Thyroid gland (tissue), 4 donors: ENCODE measurements at regions not wholly inside any gene's neighbourhood (a gene's known extent, or its start where the extent isn't known, plus 50 kb on each side); places are given as distances from the start of the nearest gene placed in this dataset.
"Not testable (repeated sequence)": the region's sequence is repeated elsewhere in the genome, so short reads cannot be mapped to it uniquely, and the experiment has no call there.

ENCODE experiments used
- DNase-seq, 2 donors: peaks; one replicate each; pipeline ENCODE4 v3.0.0-alpha.2; 2019
- H3K27ac ChIP-seq, 3 donors: fragments of 200-600 bp; sonication (generic); 1 replicate in 2 of 3; 2 replicates in 1 of 3; pipeline ENCODE4 v1.5.1; 2016 to 2019; ENCODE audit warnings: mild to moderate bottlenecking in 1 of 3, moderate library complexity in 1 of 3
- H3K27me3 ChIP-seq: fragments of 200-600 bp; sonication (generic); one replicate; pipeline ENCODE4 v1.5.1; 2019
- H3K36me3 ChIP-seq, 2 donors: fragments of 200-600 bp; sonication (generic); one replicate each; pipeline ENCODE4 v1.5.1; 2016 to 2019
- H3K4me1 ChIP-seq, 2 donors: fragments of 200-600 bp; sonication (generic); one replicate each; pipeline ENCODE4 v1.5.1; 2017 to 2019
- H3K4me3 ChIP-seq, 3 donors: fragments of 200-600 bp; sonication (generic); replicated peaks in 1 of 3; 1 replicate in 2 of 3; 2 replicates in 1 of 3; pipeline ENCODE4 v1.5.1; 2016; ENCODE audit warnings: mild to moderate bottlenecking in 1 of 3
- H3K9me3 ChIP-seq: fragments of 200-600 bp; sonication (generic); one replicate; pipeline ENCODE4 v1.5.1; 2017
- CTCF ChIP-seq, 6 experiments: fragments of 200-600 bp in 3 of 6; fragments of 450-650 bp in 3 of 6; sonication (generic) in 3 of 6; IDR thresholded peaks; one replicate each; pipeline ENCODE4 v1.5.1; 2016 to 2019; ENCODE audit warnings: antibody characterized with exemption in 6 of 6, mild to moderate bottlenecking in 2 of 6, inconsistent platforms in 1 of 6, moderate library complexity in 1 of 6
- POLR2A ChIP-seq, 2 donors: fragments of 450-650 bp; IDR thresholded peaks; one replicate each; pipeline ENCODE4 v1.6.1; 2017; ENCODE audit warnings: antibody characterized with exemption in 2 of 2, mild to moderate bottlenecking in 2 of 2, moderate library complexity in 1 of 2
- WGBS, 2 donors: methylation state at CpG; one replicate each; pipeline ENCODE4 v1.1.5; 2017; 5-methylcytosine and 5-hydroxymethylcytosine counted together
- intact Hi-C: fragments of 100-400 bp; cut with DNase I; formaldehyde crosslinking; loops from one replicate; pipeline ENCODE4 v1.15.1; 2023

GRCh38 chr15:24427055-24427400 lies 248.5 kb upstream of the NPAP1 start:
- intact Hi-C loops, H3K4me3 ChIP-seq, H3K27me3 ChIP-seq, H3K4me1 ChIP-seq, H3K27ac ChIP-seq, H3K9me3 ChIP-seq, H3K36me3 ChIP-seq: not testable (repeated sequence)
- 0 to 23% methylated on average over 14 to 19 of the region's 26 CpGs for WGBS, 2 donors
- TF ChIP-seq POLR2A (IDR thresholded peaks at IDR 0.05), result peak in 1 of 2 donors; percentile 26
- peak; percentile 8 to 11 for DNase-seq

DNA sequence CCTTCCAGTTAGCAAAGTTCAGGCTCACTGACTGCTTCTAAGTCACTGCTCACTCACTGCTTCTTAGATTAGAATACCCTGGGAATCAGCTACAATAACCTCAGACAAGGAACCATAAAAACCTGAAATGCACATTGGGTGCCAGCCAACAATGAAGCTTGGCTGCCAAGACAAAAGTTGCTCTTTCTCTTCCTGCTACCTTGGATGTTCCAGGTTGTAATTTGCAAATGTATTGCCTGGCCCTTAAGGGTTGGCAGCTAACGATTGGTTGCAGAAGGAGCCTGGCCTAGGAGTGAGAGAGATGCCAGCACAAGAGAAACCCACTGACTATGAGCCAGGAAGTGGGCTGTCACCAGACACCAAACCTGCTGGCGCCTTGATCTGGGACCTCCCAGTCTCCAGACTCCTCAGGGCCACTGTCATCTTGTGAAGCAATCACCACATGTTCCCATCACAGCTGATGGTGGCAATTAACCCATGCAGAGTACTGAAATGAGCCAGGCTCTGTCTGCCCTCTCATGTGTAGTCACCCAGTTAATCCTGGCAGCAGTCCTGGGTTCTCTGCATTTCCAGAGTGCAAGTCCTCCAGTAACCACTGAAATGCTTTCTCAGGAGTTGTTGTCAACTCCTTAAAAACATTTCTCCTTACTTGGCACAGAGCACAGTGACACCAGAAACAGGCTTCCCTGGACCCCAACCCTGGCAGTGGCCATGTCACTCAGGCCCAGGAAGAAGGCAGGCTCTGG lies 240.3 kb upstream of the NPAP1 start:
- H3K36me3 ChIP-seq, intact Hi-C loops, H3K27me3 ChIP-seq, H3K4me3 ChIP-seq, H3K9me3 ChIP-seq: not testable (repeated sequence)
- DNase-seq, result peak; percentile 79 to 92
- Histone ChIP-seq H3K27ac (peak overlapping the region; percentile 54 to 61 (median 59)), H3K4me1 (peaks cover 16 to 20% of the 10 kb centered on the region in 2 donors)
- peak in 2 of 6 experiments; percentile 17 to 28 for TF ChIP-seq CTCF (IDR thresholded peaks at IDR 0.05)
- WGBS, 2 donors, result 17 to 24% methylated on average over 2 of the region's 2 CpGs

- H3K27me3 ChIP-seq, intact Hi-C loops, H3K36me3 ChIP-seq, DNase-seq, H3K27ac ChIP-seq, H3K4me3 ChIP-seq, H3K9me3 ChIP-seq: not testable (repeated sequence)
- WGBS, 2 donors, result 74 to 75% methylated on average over 4 to 5 of the region's 5 CpGs
- peaks cover 16 to 20% of the 10 kb centered on the region in 2 donors for H3K4me1 ChIP-seq
These were observed 238.3 kb upstream of the NPAP1 start for GRCh38 chr15:24437270-24437669.

- intact Hi-C loops, H3K27ac ChIP-seq, H3K9me3 ChIP-seq, H3K4me3 ChIP-seq, H3K27me3 ChIP-seq, H3K36me3 ChIP-seq: not testable (repeated sequence)
- H3K4me1 ChIP-seq, result peaks cover 16 to 20% of the 10 kb centered on the region in 2 donors
- no CpG with 5 or more reads among the region's 1 CpG for WGBS, 2 donors
- DNase-seq, result peak in 1 of 2 donors; percentile 13
These were observed 237.8 kb upstream of the NPAP1 start for GRCh38 chr15:24437735-24438134.

- H3K27ac ChIP-seq, H3K9me3 ChIP-seq, H3K4me1 ChIP-seq, H3K27me3 ChIP-seq, H3K36me3 ChIP-seq, intact Hi-C loops, H3K4me3 ChIP-seq: not testable (repeated sequence)
- DNase-seq, result peak; percentile 40 to 43
- WGBS, 2 donors, result 28 to 29% methylated on average over 22 to 29 of the region's 49 CpGs
- TF ChIP-seq POLR2A (IDR thresholded peaks at IDR 0.05), result peak in 1 of 2 donors; percentile 26
These were observed 198.2 kb upstream of the NPAP1 start for GRCh38 chr15:24477107-24478025.

DNA sequence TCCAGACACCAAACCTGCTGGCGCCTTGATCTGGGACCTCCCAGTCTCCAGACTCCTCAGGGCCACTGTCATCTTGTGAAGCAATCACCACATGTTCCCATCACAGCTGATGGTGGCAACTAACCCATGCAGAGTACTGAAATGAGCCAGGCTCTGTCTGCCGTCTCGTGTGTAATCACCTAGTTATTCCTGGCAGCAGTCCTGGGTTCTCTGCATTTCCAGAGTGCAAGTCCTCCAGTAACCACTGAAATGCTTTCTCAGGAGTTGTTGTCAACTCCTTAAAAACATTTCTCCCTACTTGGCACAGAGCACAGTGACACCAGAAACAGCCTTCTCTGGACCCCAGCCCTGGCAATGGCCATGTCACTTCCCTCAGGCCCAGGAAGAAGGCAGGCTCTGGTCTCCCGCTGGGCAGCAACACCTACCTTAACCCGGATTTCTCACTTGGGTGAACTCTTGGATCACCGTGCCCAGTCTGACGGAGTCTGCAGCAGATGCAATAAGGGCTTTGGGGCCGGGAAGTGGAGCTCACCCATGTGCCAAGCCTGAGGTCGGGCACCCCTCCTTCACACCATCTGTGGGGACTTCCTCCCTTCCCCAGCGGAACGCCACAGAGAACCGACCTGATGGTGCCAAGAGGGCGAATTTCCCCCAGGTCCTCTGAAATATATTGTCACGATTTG lies 189.5 kb upstream of the NPAP1 start:
- H3K4me3 ChIP-seq, H3K27me3 ChIP-seq, H3K36me3 ChIP-seq, intact Hi-C loops, H3K9me3 ChIP-seq: not testable (repeated sequence)
- peaks cover 11 to 12% of the 10 kb centered on the region in 2 donors for H3K4me1 ChIP-seq
- peak overlapping the region; percentile 16 to 71 (median 70) for H3K27ac ChIP-seq
- TF ChIP-seq CTCF (IDR thresholded peaks at IDR 0.05), result peak in 2 of 6 experiments; percentile 6 to 27
- 47 to 53% methylated on average over 7 to 13 of the region's 14 CpGs for WGBS, 2 donors
- peak; percentile 85 to 88 for DNase-seq

- H3K4me3 ChIP-seq, H3K36me3 ChIP-seq, H3K27ac ChIP-seq, H3K9me3 ChIP-seq, intact Hi-C loops, H3K27me3 ChIP-seq: not testable (repeated sequence)
- WGBS, 2 donors, result 70 to 80% methylated on average over 6 to 7 of the region's 8 CpGs
- peaks cover 11 to 12% of the 10 kb centered on the region in 2 donors for H3K4me1 ChIP-seq
- DNase-seq, result peak in 1 of 2 donors; percentile 1
These were observed 187.2 kb upstream of the NPAP1 start for GRCh38 chr15:24488164-24488907.

DNA sequence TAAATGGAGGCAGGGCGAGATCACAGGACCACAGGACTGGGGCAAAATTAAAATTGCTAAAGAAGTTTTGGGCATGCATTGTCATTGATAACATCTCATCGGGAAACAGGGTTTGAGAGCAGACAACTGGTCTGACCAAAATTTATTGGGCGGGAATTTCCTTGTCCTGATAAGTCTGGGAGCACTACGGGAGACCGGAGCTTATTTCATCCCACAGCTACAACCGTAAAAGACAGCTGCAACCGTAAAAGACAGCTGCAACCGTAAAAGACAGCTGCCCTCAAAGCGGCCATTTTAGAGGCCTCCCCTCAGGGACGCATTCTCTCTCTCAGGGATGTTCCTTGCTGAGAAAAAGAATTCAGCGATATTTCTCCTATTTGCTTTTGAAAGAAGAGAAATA lies 170.4 kb upstream of the NPAP1 start:
- H3K4me1 ChIP-seq, H3K9me3 ChIP-seq, DNase-seq, H3K4me3 ChIP-seq, intact Hi-C loops, H3K36me3 ChIP-seq, H3K27ac ChIP-seq, H3K27me3 ChIP-seq: not testable (repeated sequence)
- WGBS, 2 donors, result 89 to 90% methylated on average over 11 of the region's 11 CpGs

- H3K4me1 ChIP-seq, H3K36me3 ChIP-seq, H3K9me3 ChIP-seq, H3K27ac ChIP-seq, H3K27me3 ChIP-seq, H3K4me3 ChIP-seq, DNase-seq, intact Hi-C loops: not testable (repeated sequence)
- 91 to 95% methylated on average over 1 of the region's 1 CpG for WGBS, 2 donors
These were observed 165.9 kb upstream of the NPAP1 start for GRCh38 chr15:24509714-24510113.

DNA sequence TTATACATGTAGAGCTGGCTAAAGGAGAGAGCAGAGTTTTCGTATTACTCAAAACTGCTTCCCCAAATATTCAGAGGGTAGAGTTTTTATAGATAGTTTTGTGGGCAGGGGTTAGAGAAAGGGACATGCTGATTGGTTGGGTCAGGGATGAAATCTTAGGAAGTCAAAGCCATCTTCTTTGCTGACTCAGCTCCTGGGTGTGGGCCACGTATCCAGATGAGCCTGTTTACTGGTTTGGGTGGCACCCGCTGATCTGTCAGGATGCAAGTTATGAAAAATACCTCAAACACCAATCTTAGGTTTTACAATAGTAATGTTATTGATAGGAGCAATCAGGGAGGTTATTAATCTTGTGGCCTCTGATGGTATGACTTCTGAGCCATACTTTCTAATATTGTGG lies 164.0 kb upstream of the NPAP1 start:
- H3K9me3 ChIP-seq, DNase-seq, intact Hi-C loops, H3K4me1 ChIP-seq, H3K27me3 ChIP-seq, H3K4me3 ChIP-seq, H3K36me3 ChIP-seq, H3K27ac ChIP-seq: not testable (repeated sequence)
- 73 to 76% methylated on average over 3 of the region's 3 CpGs for WGBS, 2 donors
